ENCODE measurements at regions not wholly inside any gene's neighbourhood (a gene's known extent, or its start where the extent isn't known, plus 50 kb on each side); places are given as distances from the start of the nearest gene placed in this dataset.

GRCh38 chr2:188713961-188714360 is 260.2 kb upstream of the COL3A1 start:
- DNase-seq (ENCODE audit: low read depth in 4 of 4, low spot score in 1 of 4): no peak

GRCh38 chr2:188720811-188721605 is 253.2 kb upstream of the COL3A1 start:
- DNase-seq (ENCODE audit: low read depth in 4 of 4, low spot score in 1 of 4): no peak

GRCh38 chr2:188721784-188722183 is 252.4 kb upstream of the COL3A1 start:
- no peak for DNase-seq (ENCODE audit: low read depth in 4 of 4, low spot score in 1 of 4)

GRCh38 chr2:188725746-188726360 is 248.3 kb upstream of the COL3A1 start:
- DNase-seq (ENCODE audit: low read depth in 4 of 4, low spot score in 1 of 4): no peak

- DNase-seq (ENCODE audit: low read depth in 4 of 4, low spot score in 1 of 4): no peak
Observed at GRCh38 chr2:188726626-188727247, 247.4 kb upstream of the COL3A1 start.

- DNase-seq (ENCODE audit: low read depth in 4 of 4, low spot score in 1 of 4): no peak
Observed at GRCh38 chr2:188727846-188728245, 246.3 kb upstream of the COL3A1 start.

GRCh38 chr2:188734691-188735090 is 239.5 kb upstream of the COL3A1 start:
- DNase-seq (ENCODE audit: low read depth in 4 of 4, low spot score in 1 of 4): no peak

- DNase-seq (ENCODE audit: low read depth in 4 of 4, low spot score in 1 of 4): no peak
Observed at GRCh38 chr2:188746727-188747126, 227.4 kb upstream of the COL3A1 start.

- DNase-seq (ENCODE audit: low read depth in 4 of 4, low spot score in 1 of 4): no peak
Observed at GRCh38 chr2:188751816-188752215, 222.4 kb upstream of the COL3A1 start.

- no peak for DNase-seq (ENCODE audit: low read depth in 4 of 4, low spot score in 1 of 4)
Observed at GRCh38 chr2:188752311-188752710, 221.9 kb upstream of the COL3A1 start.

- DNase-seq (ENCODE audit: low read depth in 4 of 4, low spot score in 1 of 4): no peak
Observed at GRCh38 chr2:188762151-188762550, 212.0 kb upstream of the COL3A1 start.

GRCh38 chr2:188765522-188766470 is 208.4 kb upstream of the COL3A1 start:
- no peak for DNase-seq (ENCODE audit: low read depth in 4 of 4, low spot score in 1 of 4)

GRCh38 chr2:188766471-188766856 is 207.7 kb upstream of the COL3A1 start:
- no peak for DNase-seq (ENCODE audit: low read depth in 4 of 4, low spot score in 1 of 4)

GRCh38 chr2:188767176-188767575 is 207.0 kb upstream of the COL3A1 start:
- DNase-seq (ENCODE audit: low read depth in 4 of 4, low spot score in 1 of 4): no peak

GRCh38 chr2:188770296-188770695 is 203.9 kb upstream of the COL3A1 start:
- DNase-seq (ENCODE audit: low read depth in 4 of 4, low spot score in 1 of 4): no peak

- no peak for DNase-seq (ENCODE audit: low read depth in 4 of 4, low spot score in 1 of 4)
Observed at GRCh38 chr2:188773075-188773474, 201.1 kb upstream of the COL3A1 start.

- no peak for DNase-seq (ENCODE audit: low read depth in 4 of 4, low spot score in 1 of 4)
Observed at GRCh38 chr2:188776634-188777033, 197.5 kb upstream of the COL3A1 start.

GRCh38 chr2:188784269-188784762 is 189.9 kb upstream of the COL3A1 start:
- DNase-seq (ENCODE audit: low read depth in 4 of 4, low spot score in 1 of 4): no peak

GRCh38 chr2:188785061-188785460 is 189.1 kb upstream of the COL3A1 start:
- no peak for DNase-seq (ENCODE audit: low read depth in 4 of 4, low spot score in 1 of 4)

GRCh38 chr2:188785490-188785889 is 188.7 kb upstream of the COL3A1 start:
- no peak for DNase-seq (ENCODE audit: low read depth in 4 of 4, low spot score in 1 of 4)

- no peak for DNase-seq (ENCODE audit: low read depth in 4 of 4, low spot score in 1 of 4)
Observed at GRCh38 chr2:188786368-188786841, 187.8 kb upstream of the COL3A1 start.

Data from stimulated activated CD4-positive, alpha-beta T cell treated with anti-CD3 and anti-CD28 coated beads, Interleukin-1b, Interleukin-23, amount 100 ng/mL, for 24 hours (primary cell).